ENCODE measurements at regions not wholly inside any gene's neighbourhood (a gene's known extent, or its start where the extent isn't known, plus 50 kb on each side); places are given as distances from the start of the nearest gene placed in this dataset.

GRCh38 chrY:21454133-21454532 lies 57.0 kb upstream of the RBMY1B start:
- intact Hi-C loops (cut with DNase I, micrococcal nuclease), result no loop called here
- Histone ChIP-seq H3K9me3 (no peaks in the 10 kb centered on the region), H3K4me1 (ENCODE audit: low read depth) (peaks cover 6% of the 10 kb centered on the region), H3K36me3 (ENCODE audit: low read depth) (no peaks in the 10 kb centered on the region), H3K4me3 (no peak overlapping the region)
- no peak for TF ChIP-seq CTCF (IDR thresholded peaks at IDR 0.05)
- DNase-seq (no peak), ATAC-seq (no peak)

- Histone ChIP-seq H3K4me3 (no peak overlapping the region), H3K36me3 (ENCODE audit: low read depth) (no peaks in the 10 kb centered on the region), H3K9me3 (no peaks in the 10 kb centered on the region), H3K4me1 (ENCODE audit: low read depth) (no peaks in the 10 kb centered on the region)
- ATAC-seq (no peak), DNase-seq (no peak)
- no peak for TF ChIP-seq CTCF (IDR thresholded peaks at IDR 0.05)
- intact Hi-C loops (cut with DNase I, micrococcal nuclease), result no loop called here
Observed at GRCh38 chrY:21459648-21460047, 51.5 kb upstream of the RBMY1B start.

All from mucosa of descending colon (tissue), 3 donors.